ENCODE measurements at regions not wholly inside any gene's neighbourhood (a gene's known extent, or its start where the extent isn't known, plus 50 kb on each side); places are given as distances from the start of the nearest gene placed in this dataset.

DNA sequence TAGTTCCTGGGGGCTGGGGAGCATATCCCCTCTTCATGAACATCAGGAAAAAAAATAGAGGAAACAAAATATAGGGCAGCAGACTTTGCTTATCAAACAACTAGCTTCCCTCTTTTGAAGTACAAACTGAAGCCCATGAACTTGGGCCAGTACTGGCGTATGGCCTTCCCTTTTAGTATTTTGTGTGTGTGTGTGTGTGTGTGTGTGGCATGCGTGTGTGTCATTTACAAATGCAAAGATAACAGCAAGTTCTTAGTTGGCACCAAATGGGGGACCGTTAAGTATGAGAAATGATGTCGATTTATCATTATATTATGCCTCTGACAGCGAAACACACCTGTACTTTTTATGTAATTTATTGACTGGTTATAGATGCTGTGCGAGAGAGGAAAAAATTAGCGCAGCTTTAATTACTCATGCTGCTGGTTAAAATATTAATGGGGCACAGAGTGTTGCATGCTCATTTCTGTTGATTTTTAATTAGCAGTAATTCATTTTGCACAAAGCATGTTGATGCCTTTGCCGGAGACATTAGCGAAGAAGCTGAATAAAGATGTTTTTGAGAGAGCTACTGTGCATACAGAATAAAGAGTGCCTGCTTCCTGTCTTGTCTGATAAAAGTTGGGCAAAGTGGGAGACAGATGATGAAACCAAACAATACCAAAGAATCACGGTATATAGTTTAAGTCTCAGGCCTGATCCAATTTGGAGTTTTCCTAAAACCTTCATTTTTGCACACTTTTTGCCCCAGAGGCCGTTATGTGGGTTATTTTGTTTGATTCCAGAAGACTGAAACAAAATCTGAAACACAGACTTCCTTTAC lies 297.1 kb downstream of the SATB1 start:
- Mint-ChIP-seq H3K27me3 (ENCODE audit: low read depth) (no peaks in the 10 kb centered on the region), H3K36me3 (ENCODE audit: low read depth) (no peaks in the 10 kb centered on the region), H3K9me3 (no peaks in the 10 kb centered on the region), H3K4me1 (ENCODE audit: low read depth) (peaks cover 4% of the 10 kb centered on the region), H3K27ac (no peak overlapping the region), H3K4me3 (no peak overlapping the region)
- CTCF ChIA-PET = interaction anchor here (1.2 kb wide), 1 partner anchor 15 kb away, joined by 3 read pairs; no protein-coding TSS in a partner anchor
- DNase-seq = no peak
- intact Hi-C loops (cut with micrococcal nuclease) = no loop called here

DNA sequence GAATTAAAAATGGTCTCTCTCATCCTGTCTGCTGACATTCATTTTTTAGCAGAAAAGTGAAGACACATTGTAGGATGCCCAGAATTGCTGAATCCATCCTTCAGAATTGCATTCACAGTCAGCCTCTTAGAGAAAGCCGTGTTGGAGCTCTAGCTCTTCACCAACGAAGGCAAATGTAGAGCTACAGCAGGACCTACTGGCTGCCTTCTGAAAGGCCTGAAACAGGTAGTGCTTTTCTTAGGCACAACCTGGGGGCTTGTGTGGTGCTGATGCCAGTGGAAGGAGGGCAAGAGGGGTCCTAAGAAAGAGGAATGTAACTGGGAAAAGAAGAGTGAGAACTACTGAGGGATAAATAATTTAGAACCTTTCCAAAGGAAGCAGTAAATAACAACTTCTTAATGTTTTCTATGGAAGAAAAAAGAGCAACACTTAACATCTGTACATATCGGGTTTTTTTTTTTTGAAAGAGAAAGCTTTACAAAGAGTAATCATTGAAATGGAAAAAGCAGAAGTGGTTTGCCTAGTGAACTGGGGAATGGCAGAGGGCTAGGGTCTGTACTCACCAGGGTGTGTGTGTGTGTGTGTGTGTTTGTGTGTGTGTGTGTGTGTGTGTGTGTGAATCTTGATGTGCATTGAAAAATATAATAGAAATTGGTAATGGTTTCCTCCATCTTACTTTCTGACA lies 297.8 kb downstream of the SATB1 start:
- no peaks in the 10 kb centered on the region for H3K9me3 Mint-ChIP-seq
- DNase-seq = no peak
- no peaks in the 10 kb centered on the region for H3K36me3 Mint-ChIP-seq (ENCODE audit: low read depth)
- intact Hi-C loops (cut with micrococcal nuclease) = no loop called here
- no peak overlapping the region for H3K27ac Mint-ChIP-seq
- CTCF ChIA-PET = interaction anchor here (1.2 kb wide), 1 partner anchor 16 kb away, joined by 3 read pairs; no protein-coding TSS in a partner anchor
- H3K4me3 Mint-ChIP-seq = no peak overlapping the region
- no peaks in the 10 kb centered on the region for H3K27me3 Mint-ChIP-seq (ENCODE audit: low read depth)
- peaks cover 4% of the 10 kb centered on the region for H3K4me1 Mint-ChIP-seq (ENCODE audit: low read depth)

DNA sequence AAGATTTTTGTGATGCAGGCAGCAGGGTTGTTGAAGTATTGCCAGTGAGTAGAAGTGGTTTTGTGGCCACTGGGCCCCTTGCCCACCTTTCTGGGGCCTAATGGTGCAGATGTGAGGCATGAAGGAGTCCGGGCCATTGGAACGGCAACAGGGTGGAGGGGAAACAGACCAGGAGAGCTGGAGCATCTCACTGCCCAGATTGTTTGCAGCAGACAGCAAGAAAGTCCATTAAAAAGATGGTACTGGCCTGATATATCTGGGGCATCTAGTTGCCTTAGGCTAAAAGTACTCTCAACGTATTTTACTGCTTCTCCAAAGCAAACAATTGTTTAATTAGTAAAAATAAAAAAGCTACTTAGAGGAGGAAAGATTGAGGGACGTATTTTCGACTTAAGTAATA lies 298.4 kb downstream of the SATB1 start:
- CTCF ChIA-PET = interaction anchor here (1.2 kb wide), 1 partner anchor 16 kb away, joined by 3 read pairs; no protein-coding TSS in a partner anchor
- H3K4me3 Mint-ChIP-seq = no peak overlapping the region
- peaks cover 4% of the 10 kb centered on the region for H3K4me1 Mint-ChIP-seq (ENCODE audit: low read depth)
- H3K27ac Mint-ChIP-seq = no peak overlapping the region
- no peaks in the 10 kb centered on the region for H3K9me3 Mint-ChIP-seq
- intact Hi-C loops (cut with micrococcal nuclease) = no loop called here
- H3K27me3 Mint-ChIP-seq (ENCODE audit: low read depth) = no peaks in the 10 kb centered on the region
- no peak for DNase-seq
- no peaks in the 10 kb centered on the region for H3K36me3 Mint-ChIP-seq (ENCODE audit: low read depth)

DNA sequence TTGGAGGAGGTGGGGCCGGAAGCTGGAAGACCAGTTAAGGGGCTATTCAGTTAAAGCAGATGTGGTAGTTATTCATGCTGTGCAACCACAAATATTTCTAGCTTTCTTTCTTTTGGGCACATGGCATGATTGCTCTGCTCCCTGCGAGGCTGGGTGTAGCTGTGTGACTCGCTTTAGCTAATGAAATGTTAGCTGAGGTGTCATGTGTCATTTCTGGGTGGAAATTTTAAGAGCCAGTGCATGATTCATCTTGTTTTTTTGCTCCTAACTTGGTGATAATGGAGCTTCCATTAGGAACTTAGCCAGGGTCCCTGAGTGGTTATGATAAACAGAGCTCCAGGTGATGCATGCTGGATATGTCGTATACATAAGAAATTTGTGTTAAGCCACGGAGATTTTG lies 300.6 kb downstream of the SATB1 start:
- Mint-ChIP-seq H3K27ac (no peak overlapping the region), H3K9me3 (no peaks in the 10 kb centered on the region), H3K36me3 (ENCODE audit: low read depth) (no peaks in the 10 kb centered on the region), H3K4me1 (ENCODE audit: low read depth) (peaks cover 4% of the 10 kb centered on the region), H3K27me3 (ENCODE audit: low read depth) (no peaks in the 10 kb centered on the region), H3K4me3 (no peak overlapping the region)
- CTCF ChIA-PET = interaction anchor here (0.5 to 1.0 kb wide), 2 partner anchors 69 to 865 kb away, joined by 3 to 4 read pairs; no protein-coding TSS in a partner anchor
- no peak for DNase-seq
- intact Hi-C loops (cut with micrococcal nuclease) = no loop called here

DNA sequence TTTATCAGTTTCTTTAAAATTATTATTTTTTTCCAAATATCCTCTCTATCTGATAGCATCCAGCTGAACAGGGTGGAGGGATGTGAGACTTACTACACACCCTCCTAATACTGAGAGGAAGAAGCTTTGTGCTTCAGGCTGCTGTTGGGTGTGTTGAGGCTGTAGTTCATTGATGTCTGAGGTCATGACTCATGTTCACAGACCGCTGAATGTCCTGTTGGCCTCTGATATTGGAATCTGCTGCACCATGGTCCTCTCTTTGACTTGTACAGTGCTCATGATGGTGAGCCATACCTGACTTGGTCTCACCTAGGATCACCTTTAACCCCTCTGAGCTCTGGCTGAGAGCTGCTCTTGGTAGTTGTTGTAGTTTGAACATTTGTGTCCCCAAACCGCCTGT lies 302.9 kb downstream of the SATB1 start:
- H3K36me3 Mint-ChIP-seq (ENCODE audit: low read depth) = no peaks in the 10 kb centered on the region
- CTCF ChIA-PET = interaction anchor here (0.5 to 1.1 kb wide), 2 partner anchors 10 to 226 kb away, joined by 4 read pairs; no protein-coding TSS in a partner anchor
- DNase-seq = no peak

DNA sequence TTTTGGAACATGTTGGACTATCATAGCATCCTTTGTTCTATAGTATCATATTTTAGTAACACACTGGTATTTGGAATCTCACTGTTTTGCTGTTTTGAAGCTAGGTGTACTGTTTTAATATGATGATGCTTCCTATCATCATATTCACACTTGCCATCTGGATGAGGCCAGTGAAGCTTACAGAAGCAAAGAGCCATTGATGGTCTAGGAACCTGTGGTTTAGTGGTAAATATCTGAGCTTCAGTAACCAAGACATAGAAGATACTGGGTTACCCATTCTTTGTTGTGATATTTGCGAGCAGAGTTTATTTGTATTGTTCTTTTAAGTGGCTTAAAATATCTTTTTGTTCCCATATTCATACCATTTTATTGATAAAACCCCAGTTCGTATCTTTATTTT lies 304.1 kb downstream of the SATB1 start:
- intact Hi-C loops (cut with micrococcal nuclease) = no loop called here

More for the DNA sequence above, 302.9 kb downstream of the SATB1 start:
- H3K4me1 Mint-ChIP-seq (ENCODE audit: low read depth) = peaks cover under 1% of the 10 kb centered on the region
- no peaks in the 10 kb centered on the region for H3K9me3 Mint-ChIP-seq
- H3K27ac Mint-ChIP-seq = no peak overlapping the region
- no peaks in the 10 kb centered on the region for H3K27me3 Mint-ChIP-seq (ENCODE audit: low read depth)
- no peak overlapping the region for H3K4me3 Mint-ChIP-seq
- intact Hi-C loops (cut with micrococcal nuclease) = no loop called here

DNA sequence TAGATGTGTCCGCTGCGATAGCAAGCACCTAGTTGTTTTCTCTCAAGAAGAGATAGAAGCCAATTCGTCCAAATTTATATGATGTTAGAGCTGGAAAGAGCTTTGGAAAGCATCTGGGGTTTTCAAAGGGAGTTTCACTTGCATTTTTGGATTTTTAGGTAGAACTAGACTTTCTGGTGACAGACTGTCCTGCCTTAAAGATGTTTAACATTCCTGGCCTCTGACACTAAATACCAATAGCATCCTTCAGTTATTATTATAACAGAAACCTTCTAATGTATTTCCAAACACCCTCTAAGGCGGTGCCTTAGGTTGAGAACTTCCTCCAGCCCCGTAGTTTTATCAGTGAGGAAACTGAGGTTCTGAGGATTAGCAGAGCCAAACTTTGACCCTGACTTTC lies 305.3 kb downstream of the SATB1 start:
- no peaks in the 10 kb centered on the region for H3K36me3 Mint-ChIP-seq (ENCODE audit: low read depth)
- H3K27me3 Mint-ChIP-seq (ENCODE audit: low read depth) = no peaks in the 10 kb centered on the region
- DNase-seq = no peak
- no peak overlapping the region for H3K27ac Mint-ChIP-seq
- intact Hi-C loops (cut with micrococcal nuclease) = no loop called here
- no peaks in the 10 kb centered on the region for H3K4me1 Mint-ChIP-seq (ENCODE audit: low read depth)
- H3K4me3 Mint-ChIP-seq = no peak overlapping the region
- H3K9me3 Mint-ChIP-seq = no peaks in the 10 kb centered on the region
- CTCF ChIA-PET = no interaction called here

More for the DNA sequence above, 304.1 kb downstream of the SATB1 start:
- no peak for DNase-seq
- no peaks in the 10 kb centered on the region for H3K4me1 Mint-ChIP-seq (ENCODE audit: low read depth)
- CTCF ChIA-PET = interaction anchor here (0.7 kb wide), 1 partner anchor 909 kb away, joined by 3 read pairs; no protein-coding TSS in a partner anchor
- H3K9me3 Mint-ChIP-seq = no peaks in the 10 kb centered on the region
- H3K36me3 Mint-ChIP-seq (ENCODE audit: low read depth) = no peaks in the 10 kb centered on the region
- no peak overlapping the region for H3K4me3 Mint-ChIP-seq
- H3K27me3 Mint-ChIP-seq (ENCODE audit: low read depth) = no peaks in the 10 kb centered on the region
- no peak overlapping the region for H3K27ac Mint-ChIP-seq

DNA sequence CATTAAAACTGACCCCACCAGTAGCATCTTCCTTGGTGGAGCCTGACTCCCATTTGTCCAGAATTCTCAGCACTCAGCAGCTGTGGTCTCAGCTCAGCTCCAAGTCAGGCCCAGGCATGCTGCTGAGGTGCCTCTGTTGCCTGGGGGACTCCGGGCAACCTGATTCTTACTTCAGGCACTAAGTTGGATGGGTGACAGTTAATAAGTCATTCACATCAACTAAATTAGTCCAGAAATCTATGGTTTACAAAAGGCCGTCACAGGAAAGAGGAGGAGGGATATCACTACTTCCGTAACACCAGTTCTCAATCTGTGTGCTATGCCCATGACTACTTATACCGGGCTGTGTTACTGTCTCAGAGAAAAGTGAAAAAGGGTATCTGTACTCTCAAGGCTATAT lies 310.2 kb downstream of the SATB1 start:
- Mint-ChIP-seq H3K36me3 (ENCODE audit: low read depth) (no peaks in the 10 kb centered on the region), H3K27me3 (ENCODE audit: low read depth) (no peaks in the 10 kb centered on the region), H3K27ac (no peak overlapping the region), H3K4me1 (ENCODE audit: low read depth) (peaks cover 5% of the 10 kb centered on the region), H3K4me3 (no peak overlapping the region), H3K9me3 (no peaks in the 10 kb centered on the region)
- intact Hi-C loops (cut with micrococcal nuclease) = no loop called here
- CTCF ChIA-PET = no interaction called here
- DNase-seq = no peak

DNA sequence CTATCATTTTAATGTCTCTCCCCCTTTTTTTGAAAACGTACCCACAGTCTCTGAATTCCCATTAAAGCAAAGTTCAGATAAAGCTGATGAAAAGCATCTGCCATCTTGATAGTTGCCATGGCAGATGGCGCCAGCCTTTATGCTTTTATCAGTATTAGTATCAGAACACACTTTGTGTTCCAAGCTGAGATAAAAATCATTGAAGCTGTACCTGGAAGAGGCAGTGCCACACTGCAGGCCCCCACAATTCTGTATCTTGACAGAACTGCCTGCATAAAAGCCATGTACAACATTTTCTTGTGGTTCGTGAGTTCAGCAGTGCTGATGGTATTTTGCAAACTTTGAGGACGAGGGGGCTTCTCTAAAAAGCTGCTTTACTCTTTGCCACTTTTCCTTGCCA lies 311.7 kb downstream of the SATB1 start:
- intact Hi-C loops (cut with micrococcal nuclease) = no loop called here
- CTCF ChIA-PET = interaction anchor here (0.7 kb wide), 2 partner anchors 39 to 83 kb away, joined by 3 read pairs; no protein-coding TSS in a partner anchor
- DNase-seq = no peak
- Mint-ChIP-seq H3K27ac (no peak overlapping the region), H3K9me3 (no peaks in the 10 kb centered on the region), H3K36me3 (ENCODE audit: low read depth) (no peaks in the 10 kb centered on the region), H3K4me3 (no peak overlapping the region), H3K4me1 (ENCODE audit: low read depth) (peaks cover 5% of the 10 kb centered on the region), H3K27me3 (ENCODE audit: low read depth) (no peaks in the 10 kb centered on the region)

DNA sequence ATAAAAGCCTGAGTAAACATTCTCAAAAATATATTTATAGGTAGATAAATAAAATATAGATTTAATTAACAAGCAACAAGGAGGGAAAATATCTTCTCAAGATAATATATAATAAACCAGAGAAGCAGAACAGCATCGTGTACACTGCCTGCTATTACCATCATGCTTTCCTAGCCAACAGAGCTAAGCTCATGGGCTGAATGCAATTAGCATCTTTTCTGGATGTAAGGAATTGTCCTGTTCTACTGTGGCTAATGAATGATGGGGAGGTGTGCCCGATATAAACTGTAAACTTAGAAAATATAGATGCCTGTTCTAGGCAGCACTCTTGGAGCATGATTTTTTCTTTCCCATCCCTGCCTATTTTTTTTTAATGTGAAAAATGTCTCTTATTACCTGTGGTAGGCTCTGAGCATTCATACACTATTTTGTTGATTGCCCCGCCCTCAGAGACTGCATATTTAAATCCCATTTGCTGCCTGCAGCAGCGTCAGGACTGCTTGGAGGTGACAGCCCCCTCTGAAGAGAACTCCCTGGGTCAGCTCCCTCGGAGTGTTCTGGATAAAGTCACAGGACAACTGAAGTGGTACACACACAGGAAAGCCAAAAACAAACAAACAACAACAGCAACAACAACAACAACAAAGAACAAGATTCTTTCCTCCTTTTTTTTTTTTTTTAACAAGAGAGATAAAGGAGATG lies 312.3 kb downstream of the SATB1 start:
- peaks cover 5% of the 10 kb centered on the region for H3K4me1 Mint-ChIP-seq (ENCODE audit: low read depth)
- H3K27me3 Mint-ChIP-seq (ENCODE audit: low read depth) = no peaks in the 10 kb centered on the region
- no peaks in the 10 kb centered on the region for H3K9me3 Mint-ChIP-seq
- CTCF ChIA-PET = interaction anchor here (0.7 kb wide), 2 partner anchors 39 to 84 kb away, joined by 3 read pairs; no protein-coding TSS in a partner anchor
- no peak overlapping the region for H3K27ac Mint-ChIP-seq
- no peak for DNase-seq
- no peak overlapping the region for H3K4me3 Mint-ChIP-seq
- intact Hi-C loops (cut with micrococcal nuclease) = no loop called here
- H3K36me3 Mint-ChIP-seq (ENCODE audit: low read depth) = no peaks in the 10 kb centered on the region

DNA sequence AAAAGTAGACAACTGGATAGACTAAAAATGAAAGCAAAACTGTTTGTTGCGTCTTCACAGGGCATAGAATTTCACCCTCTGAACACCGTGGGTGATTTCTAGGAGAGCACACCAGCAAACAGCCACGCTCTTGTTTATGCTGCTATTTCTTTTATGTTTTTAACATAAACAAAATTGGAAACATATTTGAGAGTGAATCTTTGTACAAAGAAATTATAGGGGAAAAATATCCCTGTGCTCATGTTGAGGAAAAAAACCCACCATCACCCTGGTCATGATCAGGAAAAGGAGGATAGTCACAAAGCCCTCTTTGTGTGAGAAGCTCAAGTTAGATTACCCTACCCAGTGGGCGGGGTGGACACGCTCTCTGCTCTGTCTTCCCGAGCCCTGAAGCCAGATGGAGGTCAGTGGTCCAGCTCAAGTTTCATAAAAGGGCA lies 313.3 kb downstream of the SATB1 start:
- Mint-ChIP-seq H3K27me3 (ENCODE audit: low read depth) (no peaks in the 10 kb centered on the region), H3K36me3 (ENCODE audit: low read depth) (no peaks in the 10 kb centered on the region), H3K4me1 (ENCODE audit: low read depth) (peaks cover 5% of the 10 kb centered on the region), H3K27ac (no peak overlapping the region), H3K9me3 (no peaks in the 10 kb centered on the region), H3K4me3 (peak overlapping the region; percentile 38)
- CTCF ChIA-PET = interaction anchor here (1.2 to 1.4 kb wide), 2 partner anchors 11 to 184 kb away, joined by 3 to 4 read pairs; no protein-coding TSS in a partner anchor
- intact Hi-C loops (cut with micrococcal nuclease) = no loop called here
- DNase-seq = no peak

GRCh38 chr3:18103591-18103990 lies 321.5 kb downstream of the SATB1 start:
- Mint-ChIP-seq H3K27ac (no peak overlapping the region), H3K4me3 (no peak overlapping the region), H3K4me1 (ENCODE audit: low read depth) (peaks cover 19% of the 10 kb centered on the region), H3K9me3 (no peaks in the 10 kb centered on the region), H3K27me3 (ENCODE audit: low read depth) (peaks cover 6% of the 10 kb centered on the region), H3K36me3 (ENCODE audit: low read depth) (no peaks in the 10 kb centered on the region)
- CTCF ChIA-PET = no interaction called here
- no peak for DNase-seq
- intact Hi-C loops (cut with micrococcal nuclease) = no loop called here

Data from activated naive CD4-positive, alpha-beta T cell treated with anti-CD3 and anti-CD28 coated beads for 36 hours (primary cell).